AG10803 (cell line): ENCODE measurements at regions not wholly inside any gene's neighbourhood (a gene's known extent, or its start where the extent isn't known, plus 50 kb on each side); places are given as distances from the start of the nearest gene placed in this dataset.
"Not testable (repeated sequence)": the region's sequence is repeated elsewhere in the genome, so short reads cannot be mapped to it uniquely, and the experiment has no call there.

ENCODE experiments used
- DNase-seq: peaks from one replicate; pipeline ENCODE4 v3.0.0; 2010; ENCODE audit warnings: low read depth
- H3K4me3 ChIP-seq: 2 replicates; pipeline ENCODE4 v1.5.1; 2011; ENCODE audit warnings: mild to moderate bottlenecking, low read length, control low read depth
- CTCF ChIP-seq: conservative IDR thresholded peaks from 2 replicates; pipeline ENCODE4 v1.5.1; 2011; ENCODE audit warnings: mild to moderate bottlenecking, low read length, control low read depth, inconsistent platforms

- no peak overlapping the region for H3K4me3 ChIP-seq
- peak; percentile 15 for DNase-seq
- no peak for TF ChIP-seq CTCF
Measured at GRCh38 chr12:5310151-5310550, 121.8 kb upstream of the NTF3 start.

- peak; percentile 20 for DNase-seq
- H3K4me3 ChIP-seq, result no peak overlapping the region
Measured at GRCh38 chr12:5317556-5317955, 114.4 kb upstream of the NTF3 start.

DNA sequence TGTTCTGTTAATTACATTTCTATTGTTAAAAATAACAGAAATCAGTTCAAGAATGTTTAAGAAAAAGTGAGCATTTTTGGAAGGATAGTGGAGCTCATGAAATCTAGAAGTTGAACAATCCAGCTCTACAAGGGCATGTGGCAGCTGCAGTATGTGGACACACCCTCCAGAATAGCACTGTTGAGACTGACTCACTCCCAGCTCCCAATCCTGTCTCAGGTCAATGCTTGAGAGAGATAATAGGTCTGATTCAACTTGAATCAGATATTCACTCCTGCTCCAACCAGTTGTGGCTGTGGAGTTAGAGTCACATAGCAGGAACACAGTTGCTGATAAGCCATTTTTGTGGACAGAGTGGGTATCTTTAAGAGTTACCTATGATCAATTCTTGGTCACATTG is 113.0 kb upstream of the NTF3 start:
- no peak for TF ChIP-seq CTCF
- peak; percentile 76 for DNase-seq
- no peak overlapping the region for H3K4me3 ChIP-seq

More at GRCh38 chr12:5317556-5317955, 114.4 kb upstream of the NTF3 start:
- TF ChIP-seq CTCF, result no peak

DNA sequence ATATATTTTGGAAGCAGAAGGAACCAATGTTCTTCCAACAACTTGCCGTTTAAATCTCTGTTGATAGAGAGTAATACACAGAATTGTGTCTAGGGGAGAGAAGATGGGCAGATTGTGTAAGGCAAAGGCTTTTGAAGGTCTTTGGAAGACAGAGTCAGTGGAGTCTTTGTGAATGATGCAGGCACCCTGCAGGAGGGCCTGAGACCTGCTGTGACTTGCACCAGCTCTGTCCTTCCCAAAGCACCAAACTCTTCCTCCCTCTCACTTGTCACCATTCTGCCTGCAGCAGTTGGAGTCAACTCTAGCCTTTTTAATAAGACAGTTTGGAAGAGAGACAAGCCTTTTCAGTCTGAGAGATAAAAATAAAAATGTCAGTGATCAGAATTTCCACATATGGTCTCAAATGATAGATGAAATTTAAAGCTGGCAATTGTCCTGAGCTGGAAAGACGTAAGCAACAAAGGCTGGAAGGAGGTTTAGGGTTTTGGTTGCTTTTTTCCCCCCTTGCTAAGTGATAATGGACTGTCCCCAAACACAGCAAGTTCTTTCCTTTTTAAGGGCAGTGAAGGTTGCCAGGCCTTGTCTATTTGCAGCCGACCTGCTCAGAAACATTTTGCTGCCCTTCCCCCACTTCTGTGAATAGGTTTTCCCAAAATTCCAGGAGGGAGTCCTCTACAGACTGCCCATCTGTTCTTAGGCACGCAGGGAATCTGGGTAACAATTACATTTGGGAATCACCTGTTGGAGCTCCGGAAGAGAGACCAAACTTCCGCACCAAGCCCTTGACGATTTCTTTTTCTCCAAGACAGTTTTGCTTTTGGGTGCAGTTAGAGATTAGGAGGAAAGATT is 103.0 kb upstream of the NTF3 start:
- TF ChIP-seq CTCF, result no peak
- no peak for DNase-seq
- no peak overlapping the region for H3K4me3 ChIP-seq

DNA sequence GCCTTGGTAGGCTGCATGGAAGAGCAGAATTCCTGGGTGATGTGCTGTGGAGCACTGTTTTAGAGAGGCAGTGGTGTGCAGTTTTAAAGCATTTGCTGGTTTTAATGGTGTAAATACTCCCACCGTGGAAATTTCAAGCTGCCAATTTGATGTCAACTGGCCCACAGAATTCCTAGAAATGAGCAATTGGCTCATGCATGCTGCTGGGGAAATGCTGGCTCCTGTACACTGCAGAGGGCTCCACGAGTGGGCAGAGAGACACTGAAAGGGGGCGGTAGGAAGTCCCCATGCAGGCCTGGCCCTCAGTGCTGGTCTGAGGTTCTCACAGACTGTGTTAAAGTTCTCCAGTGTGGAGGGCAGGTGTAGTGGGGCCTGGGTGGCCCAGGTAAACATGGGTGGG is 99.4 kb upstream of the NTF3 start:
- no peak overlapping the region for H3K4me3 ChIP-seq
- no peak for TF ChIP-seq CTCF
- DNase-seq, result no peak

DNA sequence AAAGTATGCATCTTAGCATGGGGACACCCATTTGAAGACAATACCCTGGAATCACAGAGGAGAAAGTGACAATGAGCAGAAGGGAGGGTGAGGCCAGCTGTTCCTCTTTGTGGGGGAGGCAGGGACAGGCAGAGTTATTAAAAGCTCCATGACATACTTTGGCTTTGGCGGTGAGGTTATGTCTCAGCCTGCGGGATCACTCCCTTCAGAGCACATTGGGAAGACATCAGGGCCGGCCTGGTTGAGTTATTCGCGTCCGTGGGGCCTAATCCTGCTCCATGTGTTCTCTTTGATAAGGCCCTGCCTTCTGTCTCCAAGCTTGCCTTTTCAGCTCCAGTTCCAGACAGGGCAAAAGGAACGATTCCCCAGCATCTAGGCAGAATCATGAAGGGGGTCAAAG is 98.8 kb upstream of the NTF3 start:
- no peak for TF ChIP-seq CTCF
- no peak overlapping the region for H3K4me3 ChIP-seq

DNA sequence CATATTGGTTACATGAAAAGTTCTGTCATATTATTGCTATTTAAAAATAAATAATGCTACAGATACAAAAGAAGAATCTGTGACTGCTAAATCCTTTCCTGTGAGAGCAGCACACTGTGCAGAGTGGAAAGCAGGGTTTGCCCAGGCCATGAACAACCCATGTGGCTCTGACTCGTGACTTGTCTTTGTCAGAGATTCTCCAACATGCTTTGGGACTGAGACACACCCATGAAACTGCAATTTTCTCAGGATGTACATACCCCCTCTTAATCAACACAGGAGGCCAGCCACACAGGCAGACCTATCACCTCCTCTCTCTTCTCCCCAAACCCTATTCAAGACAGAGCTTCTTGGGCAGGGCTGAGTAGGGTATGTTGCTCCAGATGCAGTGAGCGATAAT is 96.8 kb upstream of the NTF3 start:
- DNase-seq, result peak; percentile 21
- H3K4me3 ChIP-seq, result no peak overlapping the region
- TF ChIP-seq CTCF, result no peak

More for the DNA sequence above, 98.8 kb upstream of the NTF3 start:
- no peak for DNase-seq

GRCh38 chr12:5341086-5341485 is 90.8 kb upstream of the NTF3 start:
- not testable (repeated sequence) for H3K4me3 ChIP-seq, DNase-seq
